IMR-90 (cell line): ENCODE measurements at regions not wholly inside any gene's neighbourhood (a gene's known extent, or its start where the extent isn't known, plus 50 kb on each side); places are given as distances from the start of the nearest gene placed in this dataset.

ENCODE experiments used
- ATAC-seq: fragments of 200-7000 bp; cut with Tn5 transposase; 2 replicates; pipeline ENCODE4 v1.9.1; 2020; ENCODE audit warnings: low read depth, mild to moderate bottlenecking, moderate library complexity
- BruUV-seq: library from RNA; stranded (reverse); fragments of 400-500 nt; replicated peaks from 2 replicates; lab custom pipeline; 2021; lab: Mats Ljungman, UMichigan
- CTCF ChIA-PET: fragments of 300-600 bp; formaldehyde crosslinking; extraction: SDS; loops from one replicate; lab custom pipeline; 2021; ENCODE audit warnings: antibody characterized with exemption; lab: Yijun Ruan, JAX
- POLR2A ChIA-PET: fragments of 300-600 bp; sonication (Branson Sonifier 250); formaldehyde crosslinking; loops from one replicate; lab custom pipeline; 2022; ENCODE audit warnings: antibody characterized with exemption; ENCODE audit not compliant: unreplicated experiment; lab: Charles Lee
- DNase-seq: peaks from one replicate; pipeline ENCODE4 v3.0.0; 2013
- H2AFZ ChIP-seq: replicated peaks from 2 replicates; pipeline ENCODE3; 2013; ENCODE audit warnings: low read length, mild to moderate bottlenecking; ENCODE audit not compliant: poor library complexity
- H2AK5ac ChIP-seq: 2 replicates; pipeline ENCODE4 v1.6.1; 2013; ENCODE audit warnings: low read depth, low read length, inconsistent platforms
- H2AK9ac ChIP-seq: replicated peaks from 2 replicates; pipeline ENCODE3; 2013; ENCODE audit warnings: mild to moderate bottlenecking, low read depth, low read length, moderate library complexity; ENCODE audit not compliant: poor library complexity
- H2BK120ac ChIP-seq: 2 replicates; pipeline ENCODE4 v1.6.1; 2013; ENCODE audit warnings: low read depth, low read length, inconsistent platforms
- H2BK15ac ChIP-seq: 3 replicates; pipeline ENCODE4 v1.6.1; 2013; ENCODE audit warnings: low read depth, low read length, inconsistent platforms
- H2BK20ac ChIP-seq: 2 replicates; pipeline ENCODE4 v1.6.1; 2013; ENCODE audit warnings: low read depth, mild to moderate bottlenecking, inconsistent platforms, low read length, moderate library complexity
- H2BK5ac ChIP-seq: 2 replicates; pipeline ENCODE4 v1.6.1; 2013; ENCODE audit warnings: mild to moderate bottlenecking, low read depth, low read length, inconsistent platforms; ENCODE audit not compliant: poor library complexity, severe bottlenecking
- H3K14ac ChIP-seq: replicated peaks from 2 replicates; pipeline ENCODE4 v1.6.1; 2013; ENCODE audit warnings: low read depth, low read length, inconsistent platforms
- H3K18ac ChIP-seq: 2 replicates; pipeline ENCODE4 v1.6.1; 2013; ENCODE audit warnings: low read depth, low read length, control low read depth
- H3K23ac ChIP-seq: 2 replicates; pipeline ENCODE4 v1.6.1; 2013; ENCODE audit warnings: low read depth, low read length, inconsistent platforms
- H3K27ac ChIP-seq: 2 replicates; pipeline ENCODE4 v1.5.1; 2013; ENCODE audit warnings: mild to moderate bottlenecking, control low read depth, low read length; ENCODE audit not compliant: insufficient read depth
- H3K27me3 ChIP-seq: 2 replicates; pipeline ENCODE4 v1.6.1; 2013; ENCODE audit warnings: low read length; ENCODE audit not compliant: control insufficient read depth, insufficient read depth
- H3K36me3 ChIP-seq: 2 replicates; pipeline ENCODE4 v1.6.1; 2013; ENCODE audit warnings: low read length, mixed read lengths; ENCODE audit not compliant: control insufficient read depth, insufficient read depth
- H3K4ac ChIP-seq: 2 replicates; pipeline ENCODE4 v1.6.1; 2013; ENCODE audit warnings: low read depth, low read length, inconsistent platforms
- H3K4me1 ChIP-seq: 2 replicates; pipeline ENCODE4 v1.6.1; 2013; ENCODE audit warnings: low read length, mixed read lengths; ENCODE audit not compliant: control insufficient read depth, insufficient read depth
- H3K4me2 ChIP-seq: 2 replicates; pipeline ENCODE4 v1.6.1; 2013; ENCODE audit warnings: low read depth, mild to moderate bottlenecking, control low read depth, low read length, moderate library complexity
- H3K4me3 ChIP-seq: 2 replicates; pipeline ENCODE4 v1.5.1; 2013; ENCODE audit warnings: low read depth, mild to moderate bottlenecking, control low read depth, low read length, moderate library complexity; ENCODE audit not compliant: insufficient read depth
- H3K56ac ChIP-seq: 2 replicates; pipeline ENCODE4 v1.6.1; 2013; ENCODE audit warnings: low read length, inconsistent platforms; ENCODE audit not compliant: insufficient read depth; ENCODE audit errors: extremely low read depth
- H3K79me1 ChIP-seq, 2 experiments: 2 replicates each; pipeline ENCODE4 v1.6.1; 2013; ENCODE audit warnings: low read length in 2 of 2, inconsistent platforms in 1 of 2, low read depth in 1 of 2
- H3K9ac ChIP-seq: 2 replicates; pipeline ENCODE4 v1.6.1; 2013; ENCODE audit warnings: low read depth, low read length, control low read depth
- H3K9me1 ChIP-seq: 2 replicates; pipeline ENCODE4 v1.6.1; 2013; ENCODE audit warnings: low read length, inconsistent platforms; ENCODE audit not compliant: insufficient read depth
- H3K9me3 ChIP-seq: 2 replicates; pipeline ENCODE4 v1.6.1; 2013; ENCODE audit warnings: low read length; ENCODE audit not compliant: control insufficient read depth, insufficient read depth
- H4K20me1 ChIP-seq: 2 replicates; pipeline ENCODE4 v1.6.1; 2013; ENCODE audit warnings: low read length, inconsistent platforms; ENCODE audit not compliant: insufficient read depth
- H4K5ac ChIP-seq: 2 replicates; pipeline ENCODE4 v1.6.1; 2013; ENCODE audit warnings: mild to moderate bottlenecking, low read depth, low read length, control low read depth
- H4K8ac ChIP-seq, 2 experiments: 2 replicates each; pipeline ENCODE4 v1.6.1; 2013; ENCODE audit warnings: low read depth in 2 of 2, low read length in 2 of 2, control low read depth in 1 of 2, inconsistent platforms in 1 of 2
- H4K91ac ChIP-seq: 2 replicates; pipeline ENCODE4 v1.6.1; 2013; ENCODE audit warnings: low read depth, low read length, inconsistent platforms; ENCODE audit not compliant: insufficient read depth
- MAFK ChIP-seq: IDR thresholded peaks from 2 replicates; pipeline ENCODE4 v1.6.1; 2012; ENCODE audit warnings: low read depth, low read length, improper control_type of control experiment
- RAD21 ChIP-seq: IDR thresholded peaks from 2 replicates; pipeline ENCODE4 v1.6.1; 2012; ENCODE audit warnings: low read length, improper control_type of control experiment
- WGBS, 2 experiments: methylation state at CpG; one replicate each; pipeline versions ENCODE4 v1.1.5 to v1.1.7; 2013; ENCODE audit warnings: missing lambda C conversion rate in 2 of 2; ENCODE audit not compliant: insufficient read length in 1 of 2; ENCODE audit errors: extremely low coverage in 2 of 2; 5-methylcytosine and 5-hydroxymethylcytosine counted together
- dilution Hi-C: fragments of 300-500 bp; cut with HindIII; formaldehyde crosslinking; loops from one replicate; pipeline ENCODE4 v1.14.3; 2018; ENCODE audit warnings: low sequenced_read_pairs; ENCODE audit not compliant: unreplicated experiment
- in situ Hi-C: fragments of 300-500 bp; cut with MboI; formaldehyde crosslinking; loops from 3 replicates; pipeline ENCODE4 v1.14.3; 2019; ENCODE audit warnings: low sequenced_read_pairs, inconsistent platforms, mixed read lengths
- intact Hi-C: fragments of 100-400 bp; cut with micrococcal nuclease; formaldehyde crosslinking; loops from 2 replicates; pipeline ENCODE4 v1.10.0; 2022

- H3K23ac ChIP-seq: no peak overlapping the region
- peak overlapping the region; percentile 23 for H2BK5ac ChIP-seq
- H4K91ac ChIP-seq: no peak overlapping the region
- no peak overlapping the region for H2BK20ac ChIP-seq
- H4K8ac ChIP-seq: no peak overlapping the region
- no peak overlapping the region for H3K4me2 ChIP-seq
- H3K4me3 ChIP-seq: no peak overlapping the region
- intact Hi-C loops: no loop called here
- no peak overlapping the region for H3K27ac ChIP-seq
- no peak overlapping the region for H2AK5ac ChIP-seq
- no peaks in the 10 kb centered on the region for H3K79me1 ChIP-seq
- no peaks in the 10 kb centered on the region for H3K4me1 ChIP-seq
- TF ChIP-seq RAD21: no peak
- peak; percentile 0; the same call in 1 of the 2 replicates for TF ChIP-seq MAFK
- no peaks in the 10 kb centered on the region for H4K20me1 ChIP-seq
- no peak overlapping the region for H3K9ac ChIP-seq
- no peak overlapping the region for H2AK9ac ChIP-seq
- in situ Hi-C loops: no loop called here
- WGBS, 2 experiments: no CpG with 5 or more reads among the region's 3 CpGs
- H3K27me3 ChIP-seq: no peaks in the 10 kb centered on the region
- H3K56ac ChIP-seq: no peak overlapping the region
- DNase-seq (peak; percentile 69), ATAC-seq (no peak)
- dilution Hi-C loops: no loop called here
- H3K36me3 ChIP-seq: no peaks in the 10 kb centered on the region
- no peak overlapping the region for H4K5ac ChIP-seq
- H3K9me1 ChIP-seq: no peaks in the 10 kb centered on the region
- no peaks in the 10 kb centered on the region for H3K9me3 ChIP-seq
- BruUV-seq: no TSS peak
- H2AFZ ChIP-seq: no peak overlapping the region
- H3K18ac ChIP-seq: no peak overlapping the region
- no peak overlapping the region for H3K14ac ChIP-seq
- H2BK15ac ChIP-seq: no peak overlapping the region
- H2BK120ac ChIP-seq: no peak overlapping the region
- ChIA-PET POLR2A (no interaction called here), CTCF (no interaction called here)
- no peak overlapping the region for H3K4ac ChIP-seq
Observed at GRCh38 chr3:106582151-106582550, 713.3 kb upstream of the CBLB start.
